Testis (tissue), 2 donors: ENCODE measurements at regions not wholly inside any gene's neighbourhood (a gene's known extent, or its start where the extent isn't known, plus 50 kb on each side); places are given as distances from the start of the nearest gene placed in this dataset.

Source experiments
- CTCF ChIP-seq, 3 experiments: fragments of 450-650 bp in 2 of 3; fragments of 200-600 bp in 1 of 3; sonication (generic) in 1 of 3; IDR thresholded peaks; one replicate each; pipeline ENCODE4 v1.5.1; 2016 to 2019; ENCODE audit warnings: antibody characterized with exemption in 3 of 3, mild to moderate bottlenecking in 2 of 3, moderate library complexity in 1 of 3
- POLR2A ChIP-seq: fragments of 450-650 bp; IDR thresholded peaks from one replicate; pipeline ENCODE4 v1.6.1; 2017; ENCODE audit warnings: antibody characterized with exemption, mild to moderate bottlenecking, moderate library complexity

GRCh38 chr2:57892920-57893319 lies 153.7 kb upstream of the VRK2 start:
- TF ChIP-seq CTCF (IDR thresholded peaks at IDR 0.05) (no peak), POLR2A (no peak)
